ENCODE measurements at regions not wholly inside any gene's neighbourhood (a gene's known extent, or its start where the extent isn't known, plus 50 kb on each side); places are given as distances from the start of the nearest gene placed in this dataset.

DNA sequence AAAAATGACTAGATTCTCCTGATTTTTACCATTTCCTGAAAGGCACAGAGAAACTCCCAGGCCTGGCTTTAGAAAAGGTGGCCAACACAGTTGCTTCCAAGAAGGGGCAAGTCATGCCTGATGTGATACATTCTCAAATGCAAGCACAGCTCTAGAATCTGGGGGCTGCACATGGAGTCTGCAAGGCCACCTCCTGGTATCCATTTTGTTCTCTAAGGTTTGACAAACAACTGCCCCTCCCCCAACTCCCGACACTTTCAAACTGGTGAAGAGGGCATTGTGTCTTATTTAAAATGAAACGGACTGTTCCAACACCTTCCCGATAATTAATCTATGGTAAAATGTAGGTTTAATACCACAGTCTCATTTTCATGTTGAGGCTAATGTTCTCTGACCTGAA is 220.2 kb upstream of the CEP162 start:
- TF ChIP-seq EP300 (IDR thresholded peaks at IDR 0.05; ENCODE audit: borderline replicate concordance) (no peak), ZBTB7A (IDR thresholded peaks at IDR 0.05; ENCODE audit: low read depth) (no peak), EGR1 (IDR thresholded peaks at IDR 0.05) (no peak), TEAD4 (IDR thresholded peaks at IDR 0.05) (no peak), CREB1 (IDR thresholded peaks at IDR 0.05; ENCODE audit: low read depth) (no peak), NFIC (IDR thresholded peaks at IDR 0.05) (no peak), YY1 (IDR thresholded peaks at IDR 0.05; ENCODE audit: low read depth) (no peak), USF1 (IDR thresholded peaks at IDR 0.05) (no peak), MAX (IDR thresholded peaks at IDR 0.05) (no peak), TCF12 (IDR thresholded peaks at IDR 0.05; ENCODE audit: low read depth) (no peak), FOXM1 (IDR thresholded peaks at IDR 0.05; ENCODE audit: borderline replicate concordance, low read depth) (no peak), CEBPB (IDR thresholded peaks at IDR 0.05) (no peak), TAF1 (IDR thresholded peaks at IDR 0.05; ENCODE audit: low read depth) (no peak), RAD21 (IDR thresholded peaks at IDR 0.05; ENCODE audit: low read depth) (no peak)
- TF ChIP-seq, protein P1, sequence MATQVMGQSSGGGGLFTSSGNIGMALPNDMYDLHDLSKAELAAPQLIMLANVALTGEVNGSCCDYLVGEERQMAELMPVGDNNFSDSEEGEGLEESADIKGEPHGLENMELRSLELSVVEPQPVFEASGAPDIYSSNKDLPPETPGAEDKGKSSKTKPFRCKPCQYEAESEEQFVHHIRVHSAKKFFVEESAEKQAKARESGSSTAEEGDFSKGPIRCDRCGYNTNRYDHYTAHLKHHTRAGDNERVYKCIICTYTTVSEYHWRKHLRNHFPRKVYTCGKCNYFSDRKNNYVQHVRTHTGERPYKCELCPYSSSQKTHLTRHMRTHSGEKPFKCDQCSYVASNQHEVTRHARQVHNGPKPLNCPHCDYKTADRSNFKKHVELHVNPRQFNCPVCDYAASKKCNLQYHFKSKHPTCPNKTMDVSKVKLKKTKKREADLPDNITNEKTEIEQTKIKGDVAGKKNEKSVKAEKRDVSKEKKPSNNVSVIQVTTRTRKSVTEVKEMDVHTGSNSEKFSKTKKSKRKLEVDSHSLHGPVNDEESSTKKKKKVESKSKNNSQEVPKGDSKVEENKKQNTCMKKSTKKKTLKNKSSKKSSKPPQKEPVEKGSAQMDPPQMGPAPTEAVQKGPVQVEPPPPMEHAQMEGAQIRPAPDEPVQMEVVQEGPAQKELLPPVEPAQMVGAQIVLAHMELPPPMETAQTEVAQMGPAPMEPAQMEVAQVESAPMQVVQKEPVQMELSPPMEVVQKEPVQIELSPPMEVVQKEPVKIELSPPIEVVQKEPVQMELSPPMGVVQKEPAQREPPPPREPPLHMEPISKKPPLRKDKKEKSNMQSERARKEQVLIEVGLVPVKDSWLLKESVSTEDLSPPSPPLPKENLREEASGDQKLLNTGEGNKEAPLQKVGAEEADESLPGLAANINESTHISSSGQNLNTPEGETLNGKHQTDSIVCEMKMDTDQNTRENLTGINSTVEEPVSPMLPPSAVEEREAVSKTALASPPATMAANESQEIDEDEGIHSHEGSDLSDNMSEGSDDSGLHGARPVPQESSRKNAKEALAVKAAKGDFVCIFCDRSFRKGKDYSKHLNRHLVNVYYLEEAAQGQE (IDR thresholded peaks at IDR 0.05; ENCODE audit: low read depth): no peak

DNA sequence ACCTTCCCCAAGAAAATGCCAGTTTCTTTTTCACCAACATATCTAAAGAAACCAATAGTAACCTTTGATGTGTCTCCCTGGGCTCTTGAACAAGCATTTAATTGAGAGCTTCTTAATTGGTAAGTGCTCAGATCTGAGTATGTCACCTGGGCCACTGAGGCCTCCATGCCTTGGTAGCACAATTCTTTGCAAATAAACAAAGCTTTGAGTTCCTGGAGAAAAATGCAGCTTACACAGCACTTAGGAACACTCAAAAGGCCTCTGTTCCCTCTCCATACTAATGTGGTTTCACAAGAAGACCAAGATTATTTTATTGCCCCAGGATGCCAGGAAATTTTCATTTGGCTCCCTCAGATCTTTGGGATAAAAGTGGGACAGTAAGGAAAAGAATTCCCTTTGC is 217.6 kb upstream of the CEP162 start:
- no peak for TF ChIP-seq TCF12 (IDR thresholded peaks at IDR 0.05; ENCODE audit: low read depth)
- TF ChIP-seq CEBPB (IDR thresholded peaks at IDR 0.05): no peak
- TF ChIP-seq, protein P1 (IDR thresholded peaks at IDR 0.05; ENCODE audit: low read depth): no peak
- no peak for TF ChIP-seq USF1 (IDR thresholded peaks at IDR 0.05)
- TF ChIP-seq TAF1 (IDR thresholded peaks at IDR 0.05; ENCODE audit: low read depth): no peak
- TF ChIP-seq MAX (IDR thresholded peaks at IDR 0.05): no peak
- no peak for TF ChIP-seq ZBTB7A (IDR thresholded peaks at IDR 0.05; ENCODE audit: low read depth)
- no peak for TF ChIP-seq NFIC (IDR thresholded peaks at IDR 0.05)
- no peak for TF ChIP-seq YY1 (IDR thresholded peaks at IDR 0.05; ENCODE audit: low read depth)
- TF ChIP-seq RAD21 (IDR thresholded peaks at IDR 0.05; ENCODE audit: low read depth): no peak
- no peak for TF ChIP-seq CREB1 (IDR thresholded peaks at IDR 0.05; ENCODE audit: low read depth)
- no peak for TF ChIP-seq FOXM1 (IDR thresholded peaks at IDR 0.05; ENCODE audit: borderline replicate concordance, low read depth)
- TF ChIP-seq TEAD4 (IDR thresholded peaks at IDR 0.05): no peak
- no peak for TF ChIP-seq EP300 (IDR thresholded peaks at IDR 0.05; ENCODE audit: borderline replicate concordance)
- no peak for TF ChIP-seq EGR1 (IDR thresholded peaks at IDR 0.05)

DNA sequence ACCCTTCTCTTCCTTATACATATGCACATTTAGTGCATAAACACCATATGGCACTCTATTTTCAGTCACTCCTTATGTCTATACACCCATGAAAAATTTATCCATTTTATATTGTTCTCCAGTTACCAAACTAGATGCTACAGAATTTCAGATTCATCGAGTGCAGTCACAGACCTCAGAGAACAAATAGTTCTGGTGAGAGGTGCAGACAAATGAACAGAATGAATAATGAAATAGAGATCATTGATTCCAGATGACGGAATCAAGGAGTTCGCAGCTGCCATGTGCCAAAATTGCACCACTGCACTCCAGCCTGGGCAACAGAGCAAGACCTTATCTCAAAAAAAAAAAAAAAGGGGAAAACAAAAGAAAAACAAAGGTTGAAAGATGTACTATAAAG is 214.8 kb upstream of the CEP162 start:
- no peak for TF ChIP-seq TCF12 (IDR thresholded peaks at IDR 0.05; ENCODE audit: low read depth)
- TF ChIP-seq ZBTB7A (IDR thresholded peaks at IDR 0.05; ENCODE audit: low read depth): no peak
- no peak for TF ChIP-seq TAF1 (IDR thresholded peaks at IDR 0.05; ENCODE audit: low read depth)
- TF ChIP-seq TEAD4 (IDR thresholded peaks at IDR 0.05): no peak
- TF ChIP-seq, protein P1 (IDR thresholded peaks at IDR 0.05; ENCODE audit: low read depth): no peak
- TF ChIP-seq FOXM1 (IDR thresholded peaks at IDR 0.05; ENCODE audit: borderline replicate concordance, low read depth): no peak
- TF ChIP-seq CEBPB (IDR thresholded peaks at IDR 0.05): no peak
- no peak for TF ChIP-seq EGR1 (IDR thresholded peaks at IDR 0.05)
- no peak for TF ChIP-seq NFIC (IDR thresholded peaks at IDR 0.05)

GRCh38 chr6:84441456-84441855 is 214.0 kb upstream of the CEP162 start:
- TF ChIP-seq NFIC (IDR thresholded peaks at IDR 0.05) (no peak), TEAD4 (IDR thresholded peaks at IDR 0.05) (no peak), RAD21 (IDR thresholded peaks at IDR 0.05; ENCODE audit: low read depth) (no peak), EGR1 (IDR thresholded peaks at IDR 0.05) (no peak), TAF1 (IDR thresholded peaks at IDR 0.05; ENCODE audit: low read depth) (no peak), EP300 (IDR thresholded peaks at IDR 0.05; ENCODE audit: borderline replicate concordance) (no peak), ZBTB7A (IDR thresholded peaks at IDR 0.05; ENCODE audit: low read depth) (no peak), CREB1 (IDR thresholded peaks at IDR 0.05; ENCODE audit: low read depth) (no peak), USF1 (IDR thresholded peaks at IDR 0.05) (no peak), MAX (IDR thresholded peaks at IDR 0.05) (no peak), FOXM1 (IDR thresholded peaks at IDR 0.05; ENCODE audit: borderline replicate concordance, low read depth) (no peak), CEBPB (IDR thresholded peaks at IDR 0.05) (no peak), TCF12 (IDR thresholded peaks at IDR 0.05; ENCODE audit: low read depth) (no peak), YY1 (IDR thresholded peaks at IDR 0.05; ENCODE audit: low read depth) (no peak)
- TF ChIP-seq, protein P1 (IDR thresholded peaks at IDR 0.05; ENCODE audit: low read depth): no peak
